Endometrium (tissue), 2 donors: ENCODE measurements at regions not wholly inside any gene's neighbourhood (a gene's known extent, or its start where the extent isn't known, plus 50 kb on each side); places are given as distances from the start of the nearest gene placed in this dataset.

Experiments used
- FAIRE-seq: peaks from 2 replicates; lab custom pipeline; 2012; peaks lifted over from hg19 to GRCh38; lab: Jason Lieb, UNC
- donor health status: control.
- donor health status: control.

- no peak for FAIRE-seq
Measured at GRCh38 chr18:41237317-41237716, 717.7 kb upstream of the PIK3C3 start.

- FAIRE-seq, result no peak
Measured at GRCh38 chr18:41231681-41232080, 723.4 kb upstream of the PIK3C3 start.

DNA sequence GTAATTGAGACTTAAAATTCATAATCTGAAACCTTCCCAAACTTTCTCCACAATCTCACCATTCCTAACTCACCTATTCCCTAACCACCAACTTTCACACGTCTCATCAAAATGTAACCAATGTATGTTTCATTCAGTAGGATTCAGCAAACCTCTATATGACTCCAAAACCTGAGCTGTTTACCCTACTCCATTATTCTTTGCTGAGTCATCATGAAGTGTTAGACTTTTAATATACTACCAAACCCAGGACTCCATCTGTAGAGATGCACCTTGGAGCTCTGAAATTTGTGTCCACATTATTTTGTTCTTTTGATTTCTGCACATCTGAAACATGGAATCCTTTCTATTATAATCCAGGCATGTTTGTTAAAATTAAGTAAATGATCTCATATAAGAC lies 727.0 kb upstream of the PIK3C3 start:
- FAIRE-seq, result no peak

GRCh38 chr18:41226911-41227310 lies 728.1 kb upstream of the PIK3C3 start:
- no peak for FAIRE-seq

- FAIRE-seq, result no peak
Measured at GRCh38 chr18:41226186-41226585, 728.8 kb upstream of the PIK3C3 start.

DNA sequence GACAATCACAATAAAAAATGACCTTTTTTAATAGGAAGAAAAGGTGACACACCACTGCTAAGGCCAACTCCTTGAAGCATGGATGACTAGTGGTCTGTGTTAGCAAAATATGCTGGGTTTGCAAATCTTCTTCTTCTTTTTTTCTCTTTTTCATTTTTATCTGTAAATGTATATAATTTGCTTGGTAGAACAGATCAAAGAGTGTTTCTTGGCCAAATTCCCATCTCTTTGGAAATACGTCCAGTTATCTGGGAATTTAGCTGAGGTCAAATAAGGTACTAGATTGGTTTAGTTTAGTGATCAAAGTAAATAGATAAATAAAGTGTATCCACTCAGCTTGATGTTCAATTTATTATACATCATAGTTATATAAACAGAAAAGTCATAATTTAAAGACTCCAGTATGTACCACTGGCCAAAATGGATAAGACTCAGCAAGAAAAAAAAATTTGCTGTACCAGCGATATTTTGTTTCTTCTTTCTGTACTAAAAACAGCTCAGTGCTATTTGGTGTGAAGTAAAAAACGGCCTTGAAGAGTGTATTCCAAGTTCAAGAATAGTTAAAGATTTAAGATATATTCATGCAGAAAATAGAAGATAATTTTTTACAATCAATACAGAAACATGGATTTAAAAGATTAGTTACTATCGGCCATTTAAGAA lies 738.6 kb upstream of the PIK3C3 start:
- no peak for FAIRE-seq

GRCh38 chr18:41207706-41208105 lies 747.3 kb upstream of the PIK3C3 start:
- FAIRE-seq, result no peak

DNA sequence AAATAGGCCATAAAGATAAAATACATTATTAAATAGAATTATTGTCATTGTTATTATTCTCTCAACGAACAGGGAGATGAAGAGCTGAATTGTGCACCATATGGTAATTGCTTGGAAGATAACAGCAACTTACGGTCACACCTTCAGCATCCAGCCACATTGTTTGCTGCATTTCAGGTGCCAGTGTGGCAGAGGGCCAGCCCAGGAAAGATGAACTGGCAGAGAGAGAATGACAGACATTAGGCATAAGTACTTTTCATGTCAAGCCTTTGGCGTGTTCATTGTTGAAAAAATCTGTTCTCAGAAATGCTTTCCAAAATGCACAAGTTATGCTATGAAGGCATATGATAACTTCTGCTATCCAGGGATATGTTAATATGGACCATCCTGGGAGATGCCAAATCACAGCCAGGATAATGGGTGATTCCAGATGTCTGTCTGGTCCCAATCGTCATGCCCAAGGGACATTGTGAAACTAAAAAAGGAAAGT lies 748.6 kb upstream of the PIK3C3 start:
- no peak for FAIRE-seq

DNA sequence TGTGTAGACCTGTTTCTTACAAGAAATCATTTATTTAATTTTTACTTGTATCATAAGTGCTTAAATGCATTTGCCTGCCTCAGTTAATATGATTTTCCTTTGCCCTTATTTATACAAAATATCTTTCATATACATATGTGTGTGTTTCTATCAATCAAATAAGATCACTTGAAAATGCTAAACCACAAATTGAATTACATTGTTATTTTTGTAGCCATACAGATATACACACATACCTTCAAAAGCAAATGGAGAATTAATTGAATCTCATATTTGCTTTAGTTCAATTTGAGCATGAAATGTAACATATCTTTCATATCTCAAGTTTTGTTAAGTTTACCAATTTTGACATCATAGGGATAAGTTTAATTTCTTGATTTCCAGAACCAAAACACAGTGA lies 755.8 kb upstream of the PIK3C3 start:
- FAIRE-seq, result no peak

DNA sequence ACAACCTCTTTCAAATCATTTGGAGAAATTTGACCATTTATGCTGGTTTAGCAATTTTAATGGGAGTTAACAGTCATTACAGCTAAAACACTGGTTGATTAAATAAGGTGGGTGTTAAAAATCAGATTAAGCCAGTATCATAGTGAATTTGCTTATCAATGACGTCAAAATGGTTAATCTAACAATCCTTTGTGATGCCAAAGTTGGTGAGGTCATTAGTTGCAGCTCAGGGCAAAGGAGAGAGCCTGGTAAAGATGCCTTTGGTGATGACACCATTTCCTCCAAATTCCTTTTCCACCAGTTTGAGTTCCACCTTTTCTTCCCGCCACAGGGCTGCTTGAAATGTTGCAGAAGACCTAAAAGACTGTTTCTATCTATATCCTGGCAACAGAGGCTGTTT lies 757.1 kb upstream of the PIK3C3 start:
- FAIRE-seq, result no peak

DNA sequence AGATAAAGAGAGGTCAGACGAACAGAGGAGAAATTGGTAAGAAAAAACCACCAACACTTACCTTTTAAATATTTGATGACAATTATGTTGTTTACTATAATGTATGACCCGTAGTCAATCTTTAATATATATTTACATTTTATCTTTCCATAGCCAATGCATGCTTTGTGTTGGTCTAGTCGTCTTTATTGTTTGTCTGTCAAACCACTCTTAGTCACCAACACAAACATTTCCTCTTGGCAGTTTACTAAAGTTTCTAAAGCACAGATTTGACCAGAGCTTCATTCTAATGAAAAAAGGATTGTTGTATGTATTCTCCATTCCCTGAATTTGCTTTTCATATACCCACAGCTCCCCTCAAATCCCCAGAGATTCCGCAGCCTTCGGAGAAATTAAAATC lies 784.7 kb upstream of the PIK3C3 start:
- FAIRE-seq, result no peak

- FAIRE-seq, result peak; percentile 39
Measured at GRCh38 chr18:41165625-41166024, 789.4 kb upstream of the PIK3C3 start.

DNA sequence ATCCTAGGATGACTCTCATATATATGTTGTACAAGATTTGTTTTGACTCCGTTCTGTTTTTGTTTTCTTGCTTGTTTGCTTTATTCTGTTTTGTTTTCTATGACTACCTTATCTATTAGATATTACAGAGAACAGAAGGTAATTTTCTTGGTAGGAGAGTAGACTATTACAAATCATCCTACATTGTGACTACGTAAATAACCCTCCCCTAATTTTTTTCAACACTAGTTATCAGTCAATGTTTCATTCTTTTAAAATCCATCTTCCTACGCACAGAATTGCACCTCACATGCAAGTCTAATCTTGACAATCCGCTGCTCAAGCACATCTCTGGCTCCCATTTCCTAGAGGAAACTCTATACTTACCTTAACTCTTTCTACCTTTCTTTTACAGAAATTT lies 792.3 kb upstream of the PIK3C3 start:
- FAIRE-seq, result no peak

- peak; percentile 41 for FAIRE-seq
Measured at GRCh38 chr18:41162191-41162590, 792.8 kb upstream of the PIK3C3 start.

- no peak for FAIRE-seq
Measured at GRCh38 chr18:41155910-41156851, 798.9 kb upstream of the PIK3C3 start.

DNA sequence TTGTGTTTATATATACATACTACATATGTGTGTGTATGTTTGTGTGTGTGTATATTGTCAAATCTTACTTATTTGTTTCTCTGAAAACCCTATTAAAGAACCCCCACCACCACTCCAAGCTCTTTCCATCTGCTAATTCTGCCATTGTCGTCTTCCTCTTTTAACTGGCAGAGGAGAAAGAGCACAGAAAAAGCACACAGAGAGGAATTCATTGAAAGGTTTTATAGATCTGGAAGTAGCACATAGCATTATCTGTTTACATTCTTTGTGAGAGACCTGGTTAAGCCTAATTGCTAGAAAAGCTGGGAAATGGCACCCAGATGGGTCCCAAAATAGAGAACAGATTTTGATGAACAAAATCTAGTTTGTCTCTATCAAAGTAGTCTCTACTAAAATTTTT lies 800.0 kb upstream of the PIK3C3 start:
- FAIRE-seq, result no peak

DNA sequence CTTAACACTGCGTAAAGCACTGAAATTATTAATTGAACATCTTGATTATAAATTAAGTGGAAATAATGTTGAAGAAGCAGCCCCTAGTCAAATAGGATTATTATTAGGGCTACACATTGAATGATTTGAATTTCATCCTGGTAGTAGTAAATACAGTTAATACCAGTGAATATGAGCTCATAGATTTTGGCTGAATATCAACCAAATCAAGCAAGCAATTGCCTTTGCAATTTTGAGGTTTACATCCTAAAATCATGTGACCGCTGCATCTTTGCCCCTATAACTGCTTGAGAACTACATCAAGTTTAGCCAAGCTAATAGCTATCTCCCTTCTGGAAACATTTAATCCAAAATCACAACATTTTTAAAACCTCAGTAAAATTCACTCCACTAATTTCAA lies 801.2 kb upstream of the PIK3C3 start:
- no peak for FAIRE-seq

- no peak for FAIRE-seq
Measured at GRCh38 chr18:41150316-41150715, 804.7 kb upstream of the PIK3C3 start.

GRCh38 chr18:41146301-41146700 lies 808.7 kb upstream of the PIK3C3 start:
- no peak for FAIRE-seq

- FAIRE-seq, result no peak
Measured at GRCh38 chr18:41145516-41145915, 809.5 kb upstream of the PIK3C3 start.

- FAIRE-seq, result no peak
Measured at GRCh38 chr18:41144441-41144840, 810.6 kb upstream of the PIK3C3 start.

DNA sequence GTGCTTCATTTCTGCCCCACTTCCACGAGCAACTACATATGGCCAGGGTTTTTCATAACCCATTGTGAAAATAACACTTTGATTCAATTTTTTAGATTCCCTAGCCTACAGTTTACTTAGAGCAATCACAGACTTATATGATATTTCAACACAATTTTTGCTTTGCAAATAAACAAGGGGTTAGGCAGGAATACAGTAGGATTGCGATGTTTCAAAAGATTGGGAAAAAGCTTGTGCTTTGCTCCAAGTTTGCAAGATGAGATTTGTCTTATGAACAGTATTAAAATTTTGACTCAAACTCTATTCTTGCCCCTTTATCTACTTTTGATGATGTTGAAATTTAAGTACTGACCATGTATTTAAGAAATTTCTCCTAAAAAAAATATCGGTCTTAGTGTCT lies 814.5 kb upstream of the PIK3C3 start:
- no peak for FAIRE-seq

- FAIRE-seq, result no peak
Measured at GRCh38 chr18:41135146-41135545, 819.9 kb upstream of the PIK3C3 start.
